GM12878 (cell line): ENCODE measurements at regions not wholly inside any gene's neighbourhood (a gene's known extent, or its start where the extent isn't known, plus 50 kb on each side); places are given as distances from the start of the nearest gene placed in this dataset.

ENCODE experiments used
- ATAC-seq: fragments of 200-7000 bp; cut with Tn5 transposase; 3 replicates; pipeline ENCODE4 v1.9.1; 2020; ENCODE audit warnings: mild to moderate bottlenecking, moderate library complexity
- BruUV-seq: library from RNA; stranded (reverse); fragments of 400-500 nt; replicated peaks from 2 replicates; lab custom pipeline; 2021; lab: Mats Ljungman, UMichigan
- CTCF ChIA-PET: fragments of 300-600 bp; sonication (Branson Sonifier 250); formaldehyde crosslinking; extraction: SDS; loops from one replicate; lab custom pipeline; 2021; ENCODE audit warnings: inconsistent platforms; lab: Yijun Ruan, JAX
- POLR2A ChIA-PET: fragments of 350-600 bp; formaldehyde crosslinking; extraction: SDS; loops from one replicate; lab custom pipeline; 2021; ENCODE audit warnings: inconsistent platforms; lab: Charles Lee
- RAD21 ChIA-PET: fragments of 300-600 bp; sonication (Branson Sonifier 250); formaldehyde crosslinking; loops from one replicate; lab custom pipeline; 2023; ENCODE audit warnings: antibody characterized with exemption; ENCODE audit not compliant: unreplicated experiment; lab: Charles Lee
- SMC1A ChIA-PET: fragments of 300-600 bp; sonication (Branson Sonifier 250); formaldehyde crosslinking; loops from one replicate; lab custom pipeline; 2023; ENCODE audit not compliant: unreplicated experiment, uncharacterized antibody; lab: Charles Lee
- DNase-seq: peaks from one replicate; pipeline ENCODE4 v3.0.0-alpha.2; 2011; ENCODE audit warnings: low read depth, low spot score
- FAIRE-seq: peaks from 3 replicates; lab custom pipeline; 2011; peaks lifted over from hg19 to GRCh38; lab: Jason Lieb, UNC
- H2AFZ ChIP-seq: 2 replicates; pipeline ENCODE4 v1.6.0; 2011; ENCODE audit warnings: low read depth, low read length, control low read depth; ENCODE audit not compliant: control insufficient read depth
- H3K27ac ChIP-seq: 2 replicates; pipeline ENCODE4 v1.5.1; 2011; ENCODE audit warnings: control low read depth; ENCODE audit not compliant: control insufficient read depth, insufficient read depth
- H3K27me3 ChIP-seq, 2 experiments: replicated peaks in 1 of 2; 2 replicates each; pipeline versions ENCODE4 v1.6.0 to v1.6.1; 2011; ENCODE audit warnings: low read length in 1 of 2; ENCODE audit not compliant: control insufficient read depth in 2 of 2, insufficient read depth in 2 of 2
- H3K36me3 ChIP-seq, 2 experiments: 2 replicates each; pipeline ENCODE4 v1.5.1; 2011; ENCODE audit warnings: low read length in 1 of 2; ENCODE audit not compliant: control insufficient read depth in 2 of 2, insufficient read depth in 2 of 2
- H3K4me1 ChIP-seq: 2 replicates; pipeline ENCODE4 v1.6.1; 2011; ENCODE audit warnings: mild to moderate bottlenecking, low read length, moderate library complexity, mixed read lengths; ENCODE audit not compliant: control insufficient read depth, insufficient read depth
- H3K4me2 ChIP-seq: 2 replicates; pipeline ENCODE4 v1.6.0; 2011; ENCODE audit warnings: control low read depth; ENCODE audit not compliant: control insufficient read depth, insufficient read depth
- H3K4me3 ChIP-seq: fragments of 200-600 bp; sonication (generic); 2 replicates; pipeline ENCODE4 v1.5.1; 2016
- H3K79me2 ChIP-seq: 2 replicates; pipeline ENCODE4 v1.6.0; 2011; ENCODE audit warnings: low read length; ENCODE audit not compliant: control insufficient read depth, insufficient read depth
- H3K9ac ChIP-seq: 2 replicates; pipeline ENCODE4 v1.8.0; 2011; ENCODE audit warnings: low read length, control low read depth, mixed read lengths; ENCODE audit not compliant: control insufficient read depth, insufficient read depth
- H3K9me3 ChIP-seq: replicated peaks from 3 replicates; pipeline ENCODE4 v1.5.1; 2011; ENCODE audit warnings: mild to moderate bottlenecking, low read length; ENCODE audit not compliant: control insufficient read depth, insufficient read depth
- H4K20me1 ChIP-seq: 2 replicates; pipeline ENCODE4 v1.6.0; 2011; ENCODE audit not compliant: control insufficient read depth, insufficient read depth
- CEBPB ChIP-seq, 2 experiments: fragments of 150-350 bp in 1 of 2; IDR thresholded peaks; 2 replicates each; pipeline ENCODE4 v1.6.1; 2012 to 2014; ENCODE audit warnings: low read depth in 2 of 2, low read length in 2 of 2, borderline replicate concordance in 1 of 2, inconsistent platforms in 1 of 2
- ESRRA ChIP-seq: IDR thresholded peaks from 2 replicates; pipeline ENCODE4 v1.6.1; 2012; ENCODE audit warnings: mild to moderate bottlenecking, low read length, improper control_type of control experiment
- FOXM1 ChIP-seq: IDR thresholded peaks from 2 replicates; pipeline ENCODE4 v1.6.1; 2012; ENCODE audit warnings: low read depth, mild to moderate bottlenecking, inconsistent platforms, low read length, moderate library complexity
- GABPA ChIP-seq: IDR thresholded peaks from 2 replicates; pipeline ENCODE4 v1.6.1; 2014; ENCODE audit warnings: antibody characterized with exemption, low read depth, mild to moderate bottlenecking, inconsistent platforms
- KAT2A ChIP-seq: conservative IDR thresholded peaks from 2 replicates; pipeline ENCODE4 v1.6.1; 2011; ENCODE audit warnings: low read depth, low read length; ENCODE audit not compliant: control insufficient read depth
- PRDM15 ChIP-seq: fragments of 450-650 bp; formaldehyde crosslinking; IDR thresholded peaks from 2 replicates; pipeline ENCODE4 v1.4.0; 2020; ENCODE audit warnings: mild to moderate bottlenecking, moderate library complexity
- RB1 ChIP-seq: fragments of 450-650 bp; formaldehyde crosslinking; IDR thresholded peaks from 2 replicates; pipeline ENCODE4 v1.6.1; 2017; ENCODE audit warnings: mild to moderate bottlenecking, borderline replicate concordance
- RFX5 ChIP-seq: IDR thresholded peaks from 2 replicates; pipeline ENCODE4 v1.6.1; 2011; ENCODE audit warnings: low read depth, low read length, improper control_type of control experiment
- SRF ChIP-seq, 2 experiments: IDR thresholded peaks; 2 replicates each; pipeline ENCODE4 v1.6.1; 2011; ENCODE audit warnings: low read depth in 2 of 2, low read length in 2 of 2, mild to moderate bottlenecking in 1 of 2, moderate library complexity in 1 of 2
- SUZ12 ChIP-seq: fragments of 200-600 bp; sonication (generic); IDR thresholded peaks from one replicate; pipeline ENCODE4 v1.6.1; 2018; ENCODE audit warnings: antibody characterized with exemption, mild to moderate bottlenecking; ENCODE audit not compliant: unreplicated experiment
- TCF12 ChIP-seq: IDR thresholded peaks from 2 replicates; pipeline ENCODE4 v1.6.1; 2011; ENCODE audit warnings: low read depth, mild to moderate bottlenecking, low read length
- ZNF384 ChIP-seq: IDR thresholded peaks from 2 replicates; pipeline ENCODE4 v1.6.1; 2012; ENCODE audit warnings: low read depth, mild to moderate bottlenecking, low read length, improper control_type of control experiment, borderline replicate concordance
- WGBS: methylation state at CpG from one replicate; pipeline ENCODE4 v1.1.6; 2016; ENCODE audit warnings: low lambda C conversion rate; ENCODE audit not compliant: insufficient replicate concordance, insufficient coverage; ENCODE audit errors: missing lambda C conversion rate; 5-methylcytosine and 5-hydroxymethylcytosine counted together
- in situ Hi-C: fragments of 300-500 bp; cut with MboI; formaldehyde crosslinking; loops from 9 replicates; pipeline ENCODE4 v1.14.3; 2018; ENCODE audit warnings: mixed read lengths
- intact Hi-C: fragments of 100-400 bp; cut with micrococcal nuclease; formaldehyde crosslinking; loops from one replicate; pipeline ENCODE4 v1.14.2; 2022; ENCODE audit not compliant: unreplicated experiment
- TF ChIP-seq, protein P1 (sequence below): IDR thresholded peaks from 2 replicates; pipeline ENCODE4 v1.6.1; 2012; ENCODE audit warnings: low read length, inconsistent platforms
- TF ChIP-seq, protein P2 (sequence below), 3 experiments: IDR thresholded peaks in 2 of 3; conservative IDR thresholded peaks in 1 of 3; 2 replicates each; pipeline ENCODE4 v1.5.1; 2011; ENCODE audit warnings: low read depth in 3 of 3, low read length in 3 of 3, mild to moderate bottlenecking in 3 of 3, control low read depth in 2 of 3, moderate library complexity in 2 of 3, inconsistent platforms in 1 of 3, mixed read lengths in 1 of 3; ENCODE audit not compliant: control insufficient read depth in 2 of 3, insufficient read depth in 1 of 3; ENCODE audit errors: extremely low read depth in 1 of 3

- H3K36me3 ChIP-seq, result no peaks in the 10 kb centered on the region
- H2AFZ ChIP-seq, result no peak overlapping the region
- TF ChIP-seq SRF (IDR thresholded peaks at IDR 0.05; ENCODE audit: low read depth in 2 of 2, low read length in 2 of 2) (no peak), TCF12 (no peak), KAT2A (no peak), RB1 (no peak), GABPA (no peak), ZNF384 (no peak), ESRRA (no peak), SUZ12 (no peak), RFX5 (no peak), CEBPB (IDR thresholded peaks at IDR 0.05; ENCODE audit: borderline replicate concordance in 1 of 2, low read depth in 2 of 2, low read length in 2 of 2) (no peak), FOXM1 (no peak), PRDM15 (no peak)
- TF ChIP-seq, protein P1, sequence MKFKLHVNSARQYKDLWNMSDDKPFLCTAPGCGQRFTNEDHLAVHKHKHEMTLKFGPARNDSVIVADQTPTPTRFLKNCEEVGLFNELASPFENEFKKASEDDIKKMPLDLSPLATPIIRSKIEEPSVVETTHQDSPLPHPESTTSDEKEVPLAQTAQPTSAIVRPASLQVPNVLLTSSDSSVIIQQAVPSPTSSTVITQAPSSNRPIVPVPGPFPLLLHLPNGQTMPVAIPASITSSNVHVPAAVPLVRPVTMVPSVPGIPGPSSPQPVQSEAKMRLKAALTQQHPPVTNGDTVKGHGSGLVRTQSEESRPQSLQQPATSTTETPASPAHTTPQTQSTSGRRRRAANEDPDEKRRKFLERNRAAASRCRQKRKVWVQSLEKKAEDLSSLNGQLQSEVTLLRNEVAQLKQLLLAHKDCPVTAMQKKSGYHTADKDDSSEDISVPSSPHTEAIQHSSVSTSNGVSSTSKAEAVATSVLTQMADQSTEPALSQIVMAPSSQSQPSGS, result no peak
- TF ChIP-seq, protein P2, sequence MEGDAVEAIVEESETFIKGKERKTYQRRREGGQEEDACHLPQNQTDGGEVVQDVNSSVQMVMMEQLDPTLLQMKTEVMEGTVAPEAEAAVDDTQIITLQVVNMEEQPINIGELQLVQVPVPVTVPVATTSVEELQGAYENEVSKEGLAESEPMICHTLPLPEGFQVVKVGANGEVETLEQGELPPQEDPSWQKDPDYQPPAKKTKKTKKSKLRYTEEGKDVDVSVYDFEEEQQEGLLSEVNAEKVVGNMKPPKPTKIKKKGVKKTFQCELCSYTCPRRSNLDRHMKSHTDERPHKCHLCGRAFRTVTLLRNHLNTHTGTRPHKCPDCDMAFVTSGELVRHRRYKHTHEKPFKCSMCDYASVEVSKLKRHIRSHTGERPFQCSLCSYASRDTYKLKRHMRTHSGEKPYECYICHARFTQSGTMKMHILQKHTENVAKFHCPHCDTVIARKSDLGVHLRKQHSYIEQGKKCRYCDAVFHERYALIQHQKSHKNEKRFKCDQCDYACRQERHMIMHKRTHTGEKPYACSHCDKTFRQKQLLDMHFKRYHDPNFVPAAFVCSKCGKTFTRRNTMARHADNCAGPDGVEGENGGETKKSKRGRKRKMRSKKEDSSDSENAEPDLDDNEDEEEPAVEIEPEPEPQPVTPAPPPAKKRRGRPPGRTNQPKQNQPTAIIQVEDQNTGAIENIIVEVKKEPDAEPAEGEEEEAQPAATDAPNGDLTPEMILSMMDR (IDR thresholded peaks at IDR 0.05 in 2 of 3, conservative IDR thresholded peaks at IDR 0.05 in 1 of 3; ENCODE audit: control insufficient read depth in 2 of 3, extremely low read depth in 1 of 3, insufficient read depth in 1 of 3, low read depth in 3 of 3, low read length in 3 of 3), result no peak
- H3K79me2 ChIP-seq, result no peaks in the 10 kb centered on the region
- no peaks in the 10 kb centered on the region for H3K9me3 ChIP-seq
- FAIRE-seq (no peak), ATAC-seq (no peak), DNase-seq (no peak)
- H4K20me1 ChIP-seq, result no peaks in the 10 kb centered on the region
- H3K9ac ChIP-seq, result no peak overlapping the region
- in situ Hi-C loops, result no loop called here
- no peak overlapping the region for H3K4me3 ChIP-seq
- no peak overlapping the region for H3K27ac ChIP-seq
- RAD21 ChIA-PET, result no interaction called here
- CTCF ChIA-PET, result no interaction called here
- no peaks in the 10 kb centered on the region for H3K4me1 ChIP-seq
- H3K4me2 ChIP-seq, result no peak overlapping the region
- no peaks in the 10 kb centered on the region for H3K27me3 ChIP-seq
- BruUV-seq, result no TSS peak
- SMC1A ChIA-PET, result no interaction called here
- WGBS, result 9% methylated on average over 3 of the region's 3 CpGs
- intact Hi-C loops, result no loop called here
- POLR2A ChIA-PET, result no interaction called here
Observed at GRCh38 chr7:136501151-136501550, 367.3 kb upstream of the CHRM2 start.
